Subcutaneous abdominal adipose tissue (tissue), 5 donors: ENCODE measurements at regions not wholly inside any gene's neighbourhood (a gene's known extent, or its start where the extent isn't known, plus 50 kb on each side); places are given as distances from the start of the nearest gene placed in this dataset.

Source experiments
- H3K27ac ChIP-seq: one replicate; pipeline ENCODE4 v1.7.0; 2013; ENCODE audit warnings: low read depth, mild to moderate bottlenecking, inconsistent platforms, low read length, moderate library complexity
- H3K27me3 ChIP-seq, 5 donors: one replicate each; pipeline ENCODE4 v1.7.0; 2013; ENCODE audit warnings: low read length in 5 of 5, inconsistent platforms in 1 of 5; ENCODE audit not compliant: control insufficient read depth in 5 of 5, insufficient read depth in 4 of 5
- H3K36me3 ChIP-seq, 5 donors: one replicate each; pipeline ENCODE4 v1.7.0; 2013; ENCODE audit warnings: low read length in 5 of 5; ENCODE audit not compliant: control insufficient read depth in 5 of 5, insufficient read depth in 5 of 5
- H3K4me1 ChIP-seq, 5 donors: one replicate each; pipeline ENCODE4 v1.7.0; 2013; ENCODE audit warnings: low read length in 5 of 5, mild to moderate bottlenecking in 3 of 5, moderate library complexity in 1 of 5; ENCODE audit not compliant: control insufficient read depth in 5 of 5, insufficient read depth in 5 of 5
- H3K4me3 ChIP-seq, 5 donors: one replicate each; pipeline ENCODE4 v1.7.0; 2013; ENCODE audit warnings: low read length in 5 of 5, low read depth in 1 of 5
- H3K9ac ChIP-seq, 5 donors: one replicate each; pipeline ENCODE4 v1.7.0; 2013; ENCODE audit warnings: low read length in 5 of 5, mild to moderate bottlenecking in 4 of 5, moderate library complexity in 3 of 5
- H3K9me3 ChIP-seq, 5 donors: one replicate each; pipeline ENCODE4 v1.7.0; 2013; ENCODE audit warnings: low read length in 5 of 5; ENCODE audit not compliant: control insufficient read depth in 5 of 5
- donor health status: healthy.
- donor health status: healthy.
- donor health status: healthy.
- donor health status: healthy.
- donor health status: healthy.

- no peak overlapping the region for H3K4me3 ChIP-seq
Measured at GRCh38 chr18:28635530-28635929, 458.6 kb upstream of the CDH2 start.

GRCh38 chr18:28626756-28627155 lies 449.8 kb upstream of the CDH2 start:
- Histone ChIP-seq H3K4me1 (no peaks in the 10 kb centered on the region), H3K27me3 (no peaks in the 10 kb centered on the region)

More at GRCh38 chr18:28635530-28635929, 458.6 kb upstream of the CDH2 start:
- Histone ChIP-seq H3K9ac (no peak overlapping the region), H3K27ac (no peak overlapping the region), H3K27me3 (no peaks in the 10 kb centered on the region), H3K4me1 (no peaks in the 10 kb centered on the region), H3K36me3 (no peaks in the 10 kb centered on the region), H3K9me3 (peaks cover 0 to 4% (median 0%) of the 10 kb centered on the region in 5 donors)

GRCh38 chr18:28607991-28608390 lies 431.1 kb upstream of the CDH2 start:
- no peaks in the 10 kb centered on the region for H3K4me1 ChIP-seq
- no peaks in the 10 kb centered on the region for H3K9me3 ChIP-seq
- no peaks in the 10 kb centered on the region for H3K27me3 ChIP-seq
- H3K36me3 ChIP-seq, result no peaks in the 10 kb centered on the region
- H3K9ac ChIP-seq, result no peak overlapping the region
- no peak overlapping the region for H3K27ac ChIP-seq
- H3K4me3 ChIP-seq, result no peak overlapping the region

More at GRCh38 chr18:28626756-28627155, 449.8 kb upstream of the CDH2 start:
- Histone ChIP-seq H3K9ac (no peak overlapping the region), H3K9me3 (no peaks in the 10 kb centered on the region), H3K27ac (no peak overlapping the region), H3K4me3 (no peak overlapping the region), H3K36me3 (no peaks in the 10 kb centered on the region)

- H3K4me3 ChIP-seq, result no peak overlapping the region
- H3K9ac ChIP-seq, result no peak overlapping the region
- H3K36me3 ChIP-seq, result no peaks in the 10 kb centered on the region
- no peaks in the 10 kb centered on the region for H3K4me1 ChIP-seq
- H3K27me3 ChIP-seq, result no peaks in the 10 kb centered on the region
- H3K9me3 ChIP-seq, result peaks cover 0 to 2% (median 0%) of the 10 kb centered on the region in 5 donors
- H3K27ac ChIP-seq, result no peak overlapping the region
Measured at GRCh38 chr18:28606686-28607085, 429.8 kb upstream of the CDH2 start.

GRCh38 chr18:28602391-28602790 lies 425.5 kb upstream of the CDH2 start:
- no peak overlapping the region for H3K4me3 ChIP-seq
- H3K9ac ChIP-seq, result no peak overlapping the region
- no peak overlapping the region for H3K27ac ChIP-seq
- H3K36me3 ChIP-seq, result no peaks in the 10 kb centered on the region
- no peaks in the 10 kb centered on the region for H3K4me1 ChIP-seq
- peaks cover 0 to 27% (median 20%) of the 10 kb centered on the region in 5 donors for H3K9me3 ChIP-seq
- no peaks in the 10 kb centered on the region for H3K27me3 ChIP-seq

- Histone ChIP-seq H3K4me1 (peaks cover 0 to 2% (median 0%) of the 10 kb centered on the region in 5 donors), H3K27ac (no peak overlapping the region), H3K36me3 (no peaks in the 10 kb centered on the region), H3K9ac (no peak overlapping the region), H3K9me3 (peaks cover 0 to 10% (median 6%) of the 10 kb centered on the region in 5 donors), H3K4me3 (no peak overlapping the region), H3K27me3 (no peaks in the 10 kb centered on the region)
Measured at GRCh38 chr18:28594034-28594433, 417.1 kb upstream of the CDH2 start.

- no peaks in the 10 kb centered on the region for H3K36me3 ChIP-seq
- H3K9me3 ChIP-seq, result no peaks in the 10 kb centered on the region
- H3K27ac ChIP-seq, result no peak overlapping the region
- no peak overlapping the region for H3K9ac ChIP-seq
- H3K4me1 ChIP-seq, result peaks cover 0 to 4% (median 0%) of the 10 kb centered on the region in 5 donors
- H3K27me3 ChIP-seq, result no peaks in the 10 kb centered on the region
- no peak overlapping the region for H3K4me3 ChIP-seq
Measured at GRCh38 chr18:28588884-28589549, 412.1 kb upstream of the CDH2 start.

GRCh38 chr18:28584731-28585130 lies 407.8 kb upstream of the CDH2 start:
- no peaks in the 10 kb centered on the region for H3K27me3 ChIP-seq
- no peak overlapping the region for H3K9ac ChIP-seq
- H3K36me3 ChIP-seq, result no peaks in the 10 kb centered on the region
- H3K4me3 ChIP-seq, result no peak overlapping the region
- no peaks in the 10 kb centered on the region for H3K9me3 ChIP-seq
- H3K27ac ChIP-seq, result no peak overlapping the region
- peaks cover 0 to 4% (median 0%) of the 10 kb centered on the region in 5 donors for H3K4me1 ChIP-seq

GRCh38 chr18:28582724-28583123 lies 405.8 kb upstream of the CDH2 start:
- Histone ChIP-seq H3K4me1 (no peaks in the 10 kb centered on the region), H3K27me3 (no peaks in the 10 kb centered on the region), H3K9ac (no peak overlapping the region), H3K9me3 (no peaks in the 10 kb centered on the region), H3K36me3 (no peaks in the 10 kb centered on the region), H3K4me3 (no peak overlapping the region), H3K27ac (no peak overlapping the region)

- H3K4me1 ChIP-seq, result no peaks in the 10 kb centered on the region
- no peak overlapping the region for H3K4me3 ChIP-seq
- no peaks in the 10 kb centered on the region for H3K9me3 ChIP-seq
- no peaks in the 10 kb centered on the region for H3K27me3 ChIP-seq
- no peaks in the 10 kb centered on the region for H3K36me3 ChIP-seq
- no peak overlapping the region for H3K9ac ChIP-seq
- H3K27ac ChIP-seq, result no peak overlapping the region
Measured at GRCh38 chr18:28581521-28582071, 404.7 kb upstream of the CDH2 start.
